SHP77 (cell line): ENCODE measurements at regions not wholly inside any gene's neighbourhood (a gene's known extent, or its start where the extent isn't known, plus 50 kb on each side); places are given as distances from the start of the nearest gene placed in this dataset.

Source experiments
- DNase-seq, 2 experiments: peaks; one replicate each; lab custom pipeline; 2025; lab: John Stamatoyannopoulos, UW

- DNase-seq, result no peak
These were observed 437.3 kb upstream of the MPDZ start for GRCh38 chr9:13716601-13717321.

- DNase-seq, result no peak
These were observed 436.6 kb upstream of the MPDZ start for GRCh38 chr9:13716090-13716489.

- no peak for DNase-seq
These were observed 435.9 kb upstream of the MPDZ start for GRCh38 chr9:13715430-13715829.

GRCh38 chr9:13707612-13708576, 428.4 kb upstream of the MPDZ start:
- DNase-seq, result no peak

- DNase-seq, result no peak
These were observed 426.4 kb upstream of the MPDZ start for GRCh38 chr9:13705918-13706317.

GRCh38 chr9:13705373-13705772, 425.9 kb upstream of the MPDZ start:
- no peak for DNase-seq

GRCh38 chr9:13690595-13690994, 411.1 kb upstream of the MPDZ start:
- no peak for DNase-seq

GRCh38 chr9:13689925-13690324, 410.4 kb upstream of the MPDZ start:
- no peak for DNase-seq

- no peak for DNase-seq
These were observed 409.6 kb upstream of the MPDZ start for GRCh38 chr9:13688990-13689600.

- DNase-seq, result no peak
These were observed 408.9 kb upstream of the MPDZ start for GRCh38 chr9:13688223-13688989.

- DNase-seq, result no peak
These were observed 405.2 kb upstream of the MPDZ start for GRCh38 chr9:13684656-13685055.

- no peak for DNase-seq
These were observed 398.3 kb upstream of the MPDZ start for GRCh38 chr9:13677801-13678200.

GRCh38 chr9:13675638-13676000, 396.1 kb upstream of the MPDZ start:
- no peak for DNase-seq

GRCh38 chr9:13674926-13675637, 395.6 kb upstream of the MPDZ start:
- no peak for DNase-seq

- DNase-seq, result no peak
These were observed 393.9 kb upstream of the MPDZ start for GRCh38 chr9:13673348-13673747.

GRCh38 chr9:13665418-13666066, 386.1 kb upstream of the MPDZ start:
- DNase-seq, result no peak

GRCh38 chr9:13661014-13661413, 381.5 kb upstream of the MPDZ start:
- DNase-seq, result no peak

- DNase-seq, result no peak
These were observed 372.6 kb upstream of the MPDZ start for GRCh38 chr9:13651969-13652663.

GRCh38 chr9:13651526-13651925, 372.0 kb upstream of the MPDZ start:
- no peak for DNase-seq

GRCh38 chr9:13648676-13649075, 369.2 kb upstream of the MPDZ start:
- DNase-seq, result no peak
